ENCODE measurements at regions not wholly inside any gene's neighbourhood (a gene's known extent, or its start where the extent isn't known, plus 50 kb on each side); places are given as distances from the start of the nearest gene placed in this dataset.

- DNase-seq (ENCODE audit: low spot score), result no peak
Observed at GRCh38 chr12:125889742-125890141, 824.5 kb downstream of the AACS start.

GRCh38 chr12:125890366-125890905, 825.2 kb downstream of the AACS start:
- DNase-seq (ENCODE audit: low spot score), result no peak

GRCh38 chr12:125890971-125891370, 825.7 kb downstream of the AACS start:
- DNase-seq (ENCODE audit: low spot score), result no peak

- DNase-seq (ENCODE audit: low spot score), result no peak
Observed at GRCh38 chr12:125892276-125892675, 827.0 kb downstream of the AACS start.

- no peak for DNase-seq (ENCODE audit: low spot score)
Observed at GRCh38 chr12:125902991-125903390, 837.8 kb downstream of the AACS start.

GRCh38 chr12:125907351-125907750, 842.1 kb downstream of the AACS start:
- peak; percentile 45 for DNase-seq (ENCODE audit: low spot score)

GRCh38 chr12:125919856-125920470, 854.7 kb downstream of the AACS start:
- DNase-seq (ENCODE audit: low spot score), result no peak

- no peak for DNase-seq (ENCODE audit: low spot score)
Observed at GRCh38 chr12:125922330-125922729, 857.1 kb downstream of the AACS start.

GRCh38 chr12:125936502-125936901, 871.3 kb downstream of the AACS start:
- no peak for DNase-seq (ENCODE audit: low spot score)

GRCh38 chr12:125944446-125944845, 879.2 kb downstream of the AACS start:
- no peak for DNase-seq (ENCODE audit: low spot score)

- DNase-seq (ENCODE audit: low spot score), result no peak
Observed at GRCh38 chr12:125949471-125949870, 884.2 kb downstream of the AACS start.

GRCh38 chr12:125954362-125954761, 889.1 kb downstream of the AACS start:
- DNase-seq (ENCODE audit: low spot score), result no peak

GRCh38 chr12:125956186-125956585, 891.0 kb downstream of the AACS start:
- DNase-seq (ENCODE audit: low spot score), result no peak

- no peak for DNase-seq (ENCODE audit: low spot score)
Observed at GRCh38 chr12:125966641-125967040, 901.4 kb downstream of the AACS start.

- no peak for DNase-seq (ENCODE audit: low spot score)
Observed at GRCh38 chr12:125968413-125968812, 903.2 kb downstream of the AACS start.

GRCh38 chr12:125971981-125972380, 906.7 kb downstream of the AACS start:
- DNase-seq (ENCODE audit: low spot score), result no peak

- DNase-seq (ENCODE audit: low spot score), result no peak
Observed at GRCh38 chr12:125978286-125978685, 913.1 kb downstream of the AACS start.

GRCh38 chr12:125981610-125982253, 916.5 kb downstream of the AACS start:
- no peak for DNase-seq (ENCODE audit: low spot score)

- DNase-seq (ENCODE audit: low spot score), result peak; percentile 75
Observed at GRCh38 chr12:125983094-125983783, 918.0 kb downstream of the AACS start.

GRCh38 chr12:125983784-125984500, 918.7 kb downstream of the AACS start:
- DNase-seq (ENCODE audit: low spot score), result no peak

GRCh38 chr12:125988545-125988944, 923.3 kb downstream of the AACS start:
- no peak for DNase-seq (ENCODE audit: low spot score)

GRCh38 chr12:125989696-125990095, 924.5 kb downstream of the AACS start:
- no peak for DNase-seq (ENCODE audit: low spot score)
